ENCODE measurements at regions not wholly inside any gene's neighbourhood (a gene's known extent, or its start where the extent isn't known, plus 50 kb on each side); places are given as distances from the start of the nearest gene placed in this dataset.

DNA sequence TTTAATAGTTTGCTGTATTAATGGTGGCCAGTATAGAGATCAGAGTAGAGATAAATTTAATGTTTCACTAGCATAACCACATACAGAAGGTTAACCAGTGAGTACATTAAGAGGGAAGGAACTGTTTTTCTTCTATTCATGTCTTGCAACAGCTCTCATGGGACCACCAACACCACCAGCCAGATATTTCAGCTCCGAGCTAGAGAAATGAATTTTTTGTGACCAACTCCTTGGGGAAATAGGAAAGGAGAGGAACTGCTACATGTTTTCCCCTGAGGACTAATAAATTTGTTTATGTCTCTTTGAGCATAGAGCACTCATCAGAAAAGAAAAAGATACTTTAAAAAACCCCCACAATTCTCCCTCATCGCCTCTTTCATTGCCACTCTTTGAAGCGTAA, 247.5 kb downstream of the MBNL1 start:
- no peak for DNase-seq

DNA sequence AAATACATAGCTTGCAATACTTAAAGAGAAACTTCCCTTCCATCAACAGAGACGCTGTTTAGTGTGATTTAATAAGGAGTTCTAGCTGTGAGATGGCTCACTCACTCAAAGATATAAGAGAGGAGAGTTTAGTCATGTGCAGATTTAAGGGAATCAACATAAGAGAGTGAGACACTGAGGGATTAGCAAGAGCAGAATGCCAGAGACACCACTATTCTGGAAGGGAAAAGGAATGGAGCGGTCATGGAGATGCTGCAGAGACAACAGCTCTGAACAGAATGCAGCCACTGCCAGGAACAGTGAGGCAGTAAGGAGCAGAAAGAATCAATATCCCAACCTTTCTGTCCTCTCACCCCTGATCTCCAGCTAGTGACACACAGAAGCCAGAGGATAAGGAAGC, 248.8 kb downstream of the MBNL1 start:
- no peak for DNase-seq

DNA sequence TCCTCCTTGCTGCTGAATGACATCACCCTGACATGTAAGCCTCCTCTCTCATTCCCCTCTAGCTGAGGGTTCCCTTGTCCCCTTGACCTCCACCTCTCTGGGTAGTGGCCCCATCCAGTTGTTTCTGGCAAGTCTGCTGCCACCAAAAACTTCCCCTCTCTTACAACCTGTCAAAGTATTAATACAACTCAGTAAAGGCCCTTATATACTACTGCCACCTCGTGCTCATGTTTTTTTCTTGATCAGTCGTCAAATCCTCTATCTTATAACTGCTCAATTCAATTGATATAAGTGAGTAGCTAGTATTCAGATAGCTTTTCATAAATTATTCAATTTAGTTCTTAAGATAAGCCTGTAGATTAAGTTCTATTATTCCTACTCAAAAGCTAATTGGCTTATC, 249.6 kb downstream of the MBNL1 start:
- no peak for DNase-seq

DNA sequence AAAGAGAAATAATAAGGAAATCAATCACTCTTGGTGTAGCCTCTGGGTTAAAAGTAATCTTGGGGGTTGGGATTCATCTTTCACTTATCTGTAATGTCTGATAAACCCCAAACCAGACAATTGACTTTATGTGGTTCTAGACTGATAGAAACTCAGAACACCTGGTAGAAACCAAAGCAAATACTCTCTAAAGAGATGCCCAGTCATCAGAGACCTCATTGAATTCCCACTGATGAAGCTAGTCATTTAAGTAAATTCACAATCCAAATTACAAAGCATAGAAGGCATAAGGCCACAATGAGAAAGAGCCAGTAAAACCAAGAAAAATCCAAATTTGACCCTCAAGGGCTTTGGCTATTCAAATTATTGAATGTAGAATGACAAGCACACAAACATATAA, 250.6 kb downstream of the MBNL1 start:
- no peak for DNase-seq

DNA sequence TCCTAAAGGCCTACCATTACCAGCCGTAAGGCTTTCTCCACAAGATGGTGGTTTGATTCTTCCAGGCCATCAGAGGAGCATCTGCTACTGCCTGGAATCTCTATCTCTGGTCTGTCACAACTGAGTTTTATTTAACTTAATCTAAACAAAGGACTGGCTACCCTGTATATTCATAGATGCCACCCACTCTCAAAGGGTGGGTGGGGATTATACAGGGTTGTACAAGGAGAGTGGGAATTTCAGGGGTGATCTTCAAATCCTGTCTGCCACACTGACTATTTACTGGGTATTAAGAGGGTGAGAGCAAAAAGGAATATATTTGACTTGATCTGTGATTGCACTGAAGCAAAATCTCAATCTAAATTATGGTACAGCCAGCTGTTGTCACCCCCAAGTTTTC, 253.3 kb downstream of the MBNL1 start:
- no peak for DNase-seq

DNA sequence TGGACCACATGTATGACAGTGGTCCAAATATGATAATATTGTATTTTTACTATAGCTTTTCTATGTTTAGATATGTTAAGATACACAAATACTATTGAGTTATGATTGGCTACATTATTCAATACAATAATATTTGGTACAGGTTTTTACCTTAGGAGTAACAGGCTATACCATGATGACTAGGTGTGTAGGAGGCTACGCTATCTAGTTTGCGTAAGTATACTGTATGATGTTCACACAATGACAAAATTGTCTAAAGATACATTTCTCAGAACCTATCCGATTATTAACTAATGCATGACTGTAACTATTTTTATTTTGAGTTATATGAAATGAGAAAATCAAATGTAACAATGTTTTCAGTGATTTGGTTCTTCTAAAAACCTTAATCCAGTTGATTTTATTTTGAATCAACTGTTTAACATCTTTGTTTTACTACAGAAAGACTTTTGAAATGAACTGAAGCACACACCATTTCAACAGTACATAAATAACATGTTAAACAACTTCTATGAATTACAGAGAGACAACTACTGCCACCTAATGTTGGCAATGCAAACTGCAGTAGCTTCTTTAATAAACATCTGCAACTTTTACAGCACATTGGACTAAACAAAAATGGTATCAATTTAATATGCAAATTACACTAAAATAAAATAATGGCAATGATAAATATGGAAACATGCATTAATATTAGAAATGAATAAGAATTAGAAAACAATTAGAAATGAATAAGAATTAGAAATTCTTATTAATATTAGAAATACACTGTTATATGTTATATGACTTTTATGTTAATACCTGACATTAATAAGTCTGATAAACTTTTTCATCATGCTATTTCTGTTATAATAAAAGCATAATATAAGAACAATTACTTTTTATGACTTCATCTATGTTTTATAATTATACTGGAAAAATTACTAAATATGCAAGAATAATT, 255.7 kb downstream of the MBNL1 start:
- DNase-seq, result peak; percentile 68

DNA sequence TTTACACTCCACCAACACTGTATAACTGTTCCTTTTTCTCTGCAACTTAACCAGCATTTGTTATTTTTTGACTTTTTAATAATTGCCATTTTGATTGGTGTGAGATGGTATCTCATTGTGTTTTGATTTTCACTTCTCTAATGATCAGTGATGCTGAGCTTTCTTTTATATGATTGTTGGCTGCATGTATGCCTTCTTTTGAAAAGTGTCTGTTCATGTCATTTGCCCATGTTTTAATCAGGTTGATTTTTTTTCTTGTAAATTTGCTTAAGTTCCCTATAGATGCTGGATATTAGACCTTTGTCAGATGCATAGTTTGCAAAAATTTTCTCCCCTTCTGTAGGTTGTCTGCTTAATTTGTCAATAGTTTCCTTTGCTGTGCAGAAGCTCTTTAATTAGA, 263.0 kb downstream of the MBNL1 start:
- DNase-seq, result no peak

DNA sequence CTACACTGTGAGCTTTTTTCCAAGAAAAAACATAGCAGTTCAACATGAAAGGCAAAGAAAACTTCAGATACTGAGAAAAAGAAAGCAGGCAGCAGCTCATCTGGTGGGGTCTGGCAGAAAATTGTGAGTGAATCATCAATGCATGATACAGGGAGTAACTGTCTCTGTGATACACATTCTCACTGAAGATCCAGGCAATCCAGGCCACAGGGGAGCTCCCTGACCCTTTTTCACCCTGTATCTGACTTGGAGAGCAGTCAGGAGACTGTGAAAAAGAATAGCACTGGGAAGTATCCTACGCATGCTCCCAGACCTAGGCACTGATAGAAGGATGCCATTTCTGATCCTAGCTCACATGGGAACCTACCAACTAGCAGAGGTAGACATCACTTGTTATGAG, 269.8 kb downstream of the MBNL1 start:
- DNase-seq, result no peak

DNA sequence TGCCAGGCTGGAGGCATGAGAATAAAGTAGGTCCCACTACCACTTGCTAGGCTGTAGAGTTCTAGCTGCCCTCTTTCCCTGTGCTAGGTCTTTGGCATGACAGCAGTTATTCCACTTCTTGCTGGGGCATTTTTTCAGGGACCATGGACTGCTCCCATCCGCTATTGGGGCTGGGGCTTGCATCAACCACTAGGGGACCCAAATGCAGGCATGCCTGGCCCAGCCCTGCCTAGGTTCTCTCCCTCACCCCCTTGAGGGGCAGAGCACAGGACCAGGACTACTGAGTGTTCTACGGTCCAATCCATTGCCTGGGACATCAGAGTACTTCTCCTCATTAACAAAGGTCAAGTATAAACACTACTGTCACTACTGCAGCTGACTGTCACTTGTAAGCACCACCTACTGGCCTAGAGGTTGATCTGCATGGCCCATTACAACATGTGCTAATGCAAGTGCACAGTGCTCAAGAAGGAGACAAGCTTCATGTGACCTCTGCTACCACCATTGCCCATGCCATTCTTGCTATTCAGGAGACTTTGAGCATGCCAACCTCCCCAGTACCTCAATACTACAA, 270.5 kb downstream of the MBNL1 start:
- DNase-seq, result no peak

DNA sequence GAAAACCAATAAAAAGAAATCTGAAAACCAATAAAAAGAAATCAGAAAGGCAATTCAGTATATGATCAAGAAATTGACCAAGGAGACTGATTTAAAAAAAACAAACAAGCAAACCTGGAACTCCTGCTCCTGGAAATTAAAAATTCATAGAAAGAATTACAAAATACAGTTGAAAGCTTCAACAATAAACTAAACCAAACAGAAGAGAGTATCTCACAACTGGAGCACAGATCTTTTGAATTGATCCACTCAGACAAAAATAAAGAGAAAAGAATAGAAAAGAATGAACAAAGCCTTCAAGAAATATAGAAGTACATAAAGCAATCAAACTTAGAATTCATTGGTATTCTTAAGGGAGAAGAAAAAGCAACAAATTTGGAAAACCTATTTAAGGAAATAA, 271.4 kb downstream of the MBNL1 start:
- no peak for DNase-seq

DNA sequence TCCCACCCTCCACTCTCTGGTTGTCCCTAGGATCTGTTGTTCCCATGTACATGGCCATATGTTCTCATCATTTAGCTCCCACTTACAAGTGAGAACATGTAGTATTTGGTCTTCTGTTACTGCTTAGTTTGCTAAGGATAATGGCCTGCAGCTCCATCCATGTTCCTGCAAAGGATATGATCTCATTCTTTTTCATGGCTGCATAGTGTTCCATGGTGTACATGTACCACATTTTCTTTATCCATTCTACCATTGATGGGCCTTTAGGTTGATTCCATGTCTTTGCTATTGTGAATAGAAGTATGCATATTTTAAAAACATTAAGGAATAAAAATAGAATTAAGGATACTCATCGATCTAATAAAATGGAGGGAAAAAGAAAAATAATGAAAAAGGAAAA, 278.4 kb downstream of the MBNL1 start:
- DNase-seq, result no peak

DNA sequence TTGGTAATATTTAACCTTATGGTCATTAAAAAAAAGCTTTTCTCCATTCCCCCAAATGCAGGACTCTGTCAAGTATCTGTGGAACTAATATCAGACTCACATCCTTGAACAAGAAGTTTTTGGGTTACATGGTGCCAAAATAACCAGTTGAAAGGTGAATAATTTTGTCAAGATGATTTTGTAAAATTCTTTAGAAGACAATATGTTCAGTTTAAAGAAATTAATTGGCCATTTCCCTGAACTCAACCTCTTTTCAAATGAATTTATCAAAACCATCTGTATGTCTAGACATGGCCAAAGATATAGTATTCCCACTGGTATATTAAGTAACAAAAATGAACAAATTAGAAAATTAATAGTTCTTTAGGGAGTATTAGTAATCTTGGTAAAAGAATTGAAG, 280.5 kb downstream of the MBNL1 start:
- DNase-seq, result no peak

DNA sequence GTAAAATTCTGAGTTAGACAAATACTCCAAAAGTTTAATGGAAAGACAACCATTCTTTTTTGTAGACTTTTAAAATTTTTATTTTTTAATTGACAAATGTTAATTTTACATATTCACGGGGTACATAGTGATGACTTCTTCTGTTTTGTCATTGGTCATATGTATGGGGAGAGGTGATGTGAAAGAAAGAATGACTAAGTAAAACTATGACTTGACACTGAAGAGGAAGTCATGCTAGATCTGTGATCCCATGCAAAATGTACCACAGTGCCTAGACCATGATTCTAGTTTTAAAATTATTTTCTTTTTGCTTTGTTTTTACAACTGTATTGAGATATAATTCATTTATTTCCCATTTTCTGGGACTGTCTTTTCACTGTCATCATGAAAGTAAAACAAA, 281.6 kb downstream of the MBNL1 start:
- DNase-seq, result no peak

DNA sequence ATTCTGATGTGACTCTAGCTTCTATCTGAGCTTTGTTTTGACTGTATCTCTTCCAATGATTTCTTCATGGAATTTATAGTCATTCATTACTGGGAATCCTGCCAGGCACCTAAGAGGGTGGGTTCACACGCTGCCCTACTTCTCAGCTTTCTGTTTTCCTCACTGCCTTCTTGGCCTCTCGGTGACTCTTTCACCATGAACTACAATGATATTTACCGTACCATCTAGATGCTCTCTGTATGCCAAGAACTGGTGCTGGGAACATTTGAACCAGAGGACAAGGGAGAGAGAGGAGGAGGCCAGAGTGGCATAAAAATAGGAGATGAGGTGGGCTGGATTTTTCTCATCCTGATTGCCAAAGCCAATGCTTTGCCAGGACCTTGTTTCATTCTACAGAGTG, 280.0 kb upstream of the P2RY1 start:
- DNase-seq, result no peak

DNA sequence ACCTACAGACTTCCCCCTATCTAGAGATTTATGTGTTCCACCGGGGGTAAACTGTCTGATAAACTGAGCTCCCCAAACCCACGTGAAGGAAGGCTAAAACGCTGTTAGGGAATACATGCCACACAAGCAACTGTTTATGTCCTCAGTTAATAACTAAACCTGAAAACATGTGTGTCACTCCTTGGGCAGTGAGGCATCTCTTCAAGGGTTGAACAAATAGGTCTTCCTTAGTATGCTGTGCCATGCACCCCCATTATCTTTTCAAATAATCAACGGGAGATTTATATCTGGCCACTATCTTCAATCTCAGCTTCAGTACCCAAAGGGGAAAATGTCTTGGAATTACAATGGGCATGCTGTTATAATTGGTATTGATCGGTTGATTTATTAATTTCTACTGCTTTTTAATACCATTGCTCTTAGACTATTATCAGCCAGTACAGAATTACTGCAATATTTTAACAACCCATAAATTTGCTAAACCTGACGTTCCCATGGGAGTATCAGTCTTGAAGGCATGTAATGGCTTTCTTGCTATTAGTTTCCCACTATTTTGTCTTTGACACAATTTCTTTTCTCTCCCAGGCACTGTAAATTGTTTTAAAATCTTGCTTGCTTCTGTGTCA, 279.2 kb upstream of the P2RY1 start:
- no peak for DNase-seq

DNA sequence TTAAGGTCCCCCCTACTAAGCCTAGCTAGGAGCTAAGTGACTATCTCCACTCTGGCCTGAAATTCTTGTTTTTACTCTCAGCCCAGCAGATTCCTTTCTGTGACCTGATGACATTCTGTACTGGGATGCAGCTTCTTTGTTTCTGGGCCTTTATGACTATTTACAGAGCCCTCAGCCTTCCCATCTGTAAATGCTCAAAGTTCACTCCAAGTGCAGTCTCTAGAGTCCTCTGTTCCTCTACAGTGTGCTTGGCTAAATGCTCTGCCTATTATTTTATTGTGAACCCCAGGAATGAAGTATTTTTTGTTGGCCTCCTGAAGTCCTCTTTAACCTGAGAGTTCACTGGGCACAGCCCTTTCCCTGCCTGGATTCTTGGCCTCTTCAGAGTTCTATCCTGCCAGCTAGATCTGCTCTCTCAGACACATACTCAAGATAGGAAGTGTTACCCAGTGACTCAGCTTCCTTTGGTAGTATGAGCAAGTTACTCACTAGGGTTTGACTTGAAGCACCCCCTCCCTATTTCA, 278.1 kb upstream of the P2RY1 start:
- no peak for DNase-seq

DNA sequence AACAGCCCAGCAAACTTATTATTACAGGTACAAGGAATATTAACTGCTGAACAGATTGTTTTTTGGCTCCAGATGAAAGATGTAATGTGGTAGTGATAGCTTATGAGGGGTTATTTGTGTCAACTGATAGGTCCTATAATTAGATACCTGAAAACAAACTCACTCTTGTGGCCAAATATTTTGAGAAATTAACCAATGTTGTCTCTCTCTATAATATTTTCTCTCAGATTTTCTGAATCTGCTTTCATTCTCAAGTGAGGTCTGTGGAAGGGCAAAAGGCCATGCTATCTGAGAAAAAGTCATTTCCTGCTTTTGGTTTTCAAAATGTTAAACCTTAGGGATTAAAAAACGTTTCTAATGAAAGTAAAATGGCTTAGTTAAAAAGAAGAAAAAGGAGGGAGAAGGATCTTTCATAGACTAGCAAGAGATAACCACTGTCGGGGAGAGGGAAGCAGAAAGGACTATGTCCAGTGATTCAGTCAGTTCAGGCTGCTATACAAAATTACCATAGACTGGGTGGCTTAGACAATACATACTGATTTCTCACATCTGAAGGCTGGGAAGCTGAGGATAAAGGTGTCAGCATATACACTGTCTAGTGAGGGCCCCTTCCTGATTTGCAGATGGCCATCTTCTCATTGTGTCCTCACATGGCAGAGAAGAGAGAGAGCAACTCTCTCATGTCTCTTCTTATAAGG, 277.5 kb upstream of the P2RY1 start:
- no peak for DNase-seq

DNA sequence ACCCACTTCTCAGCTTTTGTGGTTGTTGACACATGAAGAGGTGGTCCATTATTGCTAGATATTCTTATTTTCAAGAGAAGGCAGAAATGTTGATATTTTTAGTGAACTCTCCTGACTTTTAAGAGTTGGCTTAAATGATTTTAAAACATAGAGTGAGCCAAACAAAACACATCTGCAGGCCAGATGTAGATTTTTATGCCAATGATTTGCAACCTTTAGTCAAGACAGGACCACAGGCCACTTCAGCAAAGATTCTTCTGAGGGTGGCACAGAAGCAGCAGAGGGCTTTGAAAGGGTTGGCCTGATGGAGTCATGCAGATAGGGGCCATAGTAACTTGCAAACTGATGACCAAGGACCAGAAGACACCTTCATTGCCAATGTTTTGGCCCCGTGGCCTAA, 276.5 kb upstream of the P2RY1 start:
- DNase-seq, result no peak

DNA sequence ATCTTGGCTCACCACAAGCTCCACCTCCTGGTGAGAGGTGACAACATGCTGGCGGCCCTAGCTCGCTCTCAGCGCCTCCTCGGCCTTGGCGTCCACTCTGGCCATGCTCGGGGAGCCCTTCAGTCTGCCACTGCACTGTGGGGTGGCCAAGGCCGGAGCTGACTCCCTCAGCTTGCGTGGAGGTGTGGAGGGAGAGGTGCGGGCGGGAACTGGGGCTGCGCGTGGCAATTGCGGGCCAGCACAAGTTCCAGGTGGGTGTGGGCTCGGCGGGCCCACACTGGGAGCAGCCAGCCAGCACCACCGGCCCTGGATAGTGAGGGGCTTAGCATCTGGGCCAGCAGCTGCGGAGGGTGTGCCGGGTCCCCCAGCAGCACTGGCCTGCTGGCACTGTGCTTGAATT, 275.7 kb upstream of the P2RY1 start:
- no peak for DNase-seq

DNA sequence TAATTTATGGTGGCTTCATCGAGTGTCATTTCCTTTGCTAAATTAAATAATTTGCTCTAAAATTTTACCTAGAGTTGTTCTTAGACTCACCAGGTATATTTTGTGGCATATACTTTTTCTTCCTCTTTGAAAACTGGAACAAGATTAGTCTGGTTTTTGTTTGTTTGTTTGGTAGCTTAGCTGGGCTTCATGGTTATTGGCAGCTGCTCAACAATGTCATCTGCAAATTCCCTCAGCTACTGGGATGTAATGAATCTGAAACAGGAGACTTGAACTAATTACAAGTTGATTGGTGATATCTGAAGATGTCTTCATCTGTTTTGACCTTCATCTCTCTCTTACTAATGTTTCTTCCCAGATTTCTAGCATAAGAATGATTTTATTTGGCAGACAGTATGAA, 270.5 kb upstream of the P2RY1 start:
- no peak for DNase-seq

DNA sequence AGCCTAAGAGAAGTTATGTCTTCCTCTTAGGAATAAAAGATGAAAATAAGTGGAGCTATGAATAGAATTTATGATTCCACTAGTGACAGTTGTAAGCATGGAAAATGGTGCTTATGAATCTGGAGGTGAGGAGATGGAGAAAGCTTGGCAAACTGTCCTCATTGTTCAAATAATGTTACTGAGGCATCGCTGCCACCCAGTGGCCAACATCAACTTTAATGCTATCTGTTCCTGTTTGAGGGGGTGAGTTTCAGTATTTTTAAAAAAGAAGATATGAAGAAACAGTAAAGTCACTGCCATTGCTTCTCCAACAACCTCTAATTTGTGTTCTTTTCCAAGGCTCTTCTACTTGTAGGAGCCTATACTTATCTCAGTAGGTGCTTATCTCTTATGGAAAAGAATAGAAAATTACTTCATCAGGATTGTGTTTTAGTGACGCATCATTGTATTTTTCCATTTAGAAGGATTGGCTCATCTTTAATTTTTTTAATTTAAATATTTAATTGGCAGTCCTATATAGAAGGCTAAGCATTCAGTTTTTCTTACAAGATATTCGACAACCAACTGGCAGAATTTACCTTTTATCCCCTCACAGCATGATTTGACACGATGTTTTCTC, 260.4 kb upstream of the P2RY1 start:
- peak; percentile 26 for DNase-seq

DNA sequence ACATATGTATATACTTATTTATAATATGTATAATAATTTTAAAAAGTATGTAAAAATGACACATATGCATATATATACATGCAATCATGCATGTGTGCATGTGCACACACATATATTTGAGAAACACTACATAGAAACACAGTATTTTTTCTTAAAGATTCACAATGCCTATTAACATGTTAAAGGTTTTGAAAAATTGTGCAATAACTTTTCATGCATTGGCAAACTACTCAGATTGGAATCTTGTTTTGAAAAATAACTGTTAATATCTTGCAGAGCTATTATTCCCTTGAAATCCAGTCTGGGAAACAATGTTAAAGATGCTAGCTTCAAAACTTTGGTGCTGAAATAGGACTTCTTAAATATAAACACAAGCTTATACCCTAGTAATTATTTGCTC, 256.2 kb upstream of the P2RY1 start:
- no peak for DNase-seq

DNA sequence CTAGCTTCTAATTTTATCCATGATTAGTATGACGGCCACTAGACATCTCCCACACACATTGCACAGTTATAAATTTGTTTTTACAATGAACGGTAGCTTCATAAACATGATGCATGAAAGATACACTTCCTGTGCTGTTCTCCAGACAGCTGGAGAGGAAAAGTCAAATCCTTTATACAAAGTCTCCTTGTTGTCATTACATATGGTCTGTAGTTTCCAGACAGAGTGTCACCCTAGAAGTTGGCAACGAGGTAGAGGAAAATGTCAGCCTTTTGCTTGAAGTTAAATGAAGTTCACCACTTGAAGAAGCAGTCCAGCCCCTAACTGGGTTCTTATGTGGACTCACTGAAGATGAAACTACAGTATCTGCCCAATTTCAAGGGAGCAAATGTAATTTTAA, 253.0 kb upstream of the P2RY1 start:
- DNase-seq, result no peak

All from NCI-H1694 (cell line).